Bone marrow (tissue), 2 donors: ENCODE measurements at regions not wholly inside any gene's neighbourhood (a gene's known extent, or its start where the extent isn't known, plus 50 kb on each side); places are given as distances from the start of the nearest gene placed in this dataset.

Experiments
- DNase-seq, 2 donors: peaks; one replicate each; lab custom pipeline; 2025; lab: John Stamatoyannopoulos, UW

- DNase-seq: no peak
Measured at GRCh38 chr18:39872651-39873050, 2082.4 kb upstream of the PIK3C3 start.

GRCh38 chr18:39871961-39872360, 2083.1 kb upstream of the PIK3C3 start:
- peak in 1 of 2 donors; percentile 4 for DNase-seq

GRCh38 chr18:39870591-39870990, 2084.4 kb upstream of the PIK3C3 start:
- DNase-seq: no peak

GRCh38 chr18:39863916-39864315, 2091.1 kb upstream of the PIK3C3 start:
- no peak for DNase-seq

GRCh38 chr18:39862341-39862740, 2092.7 kb upstream of the PIK3C3 start:
- no peak for DNase-seq

GRCh38 chr18:39854291-39854690, 2100.7 kb upstream of the PIK3C3 start:
- DNase-seq: no peak

- DNase-seq: no peak
Measured at GRCh38 chr18:39846265-39846664, 2108.8 kb upstream of the PIK3C3 start.

GRCh38 chr18:39845631-39846030, 2109.4 kb upstream of the PIK3C3 start:
- no peak for DNase-seq

- DNase-seq: no peak
Measured at GRCh38 chr18:39845106-39845505, 2109.9 kb upstream of the PIK3C3 start.

GRCh38 chr18:39843546-39843945, 2111.5 kb upstream of the PIK3C3 start:
- DNase-seq: no peak

GRCh38 chr18:39842366-39842914, 2112.6 kb upstream of the PIK3C3 start:
- DNase-seq: no peak

- peak; percentile 4 to 17 for DNase-seq
Measured at GRCh38 chr18:39841482-39842365, 2113.3 kb upstream of the PIK3C3 start.

GRCh38 chr18:39840856-39841481, 2114.1 kb upstream of the PIK3C3 start:
- DNase-seq: no peak

GRCh38 chr18:39840406-39840805, 2114.6 kb upstream of the PIK3C3 start:
- DNase-seq: no peak

- DNase-seq: no peak
Measured at GRCh38 chr18:39839782-39840181, 2115.3 kb upstream of the PIK3C3 start.

GRCh38 chr18:39838831-39839230, 2116.2 kb upstream of the PIK3C3 start:
- no peak for DNase-seq

- DNase-seq: no peak
Measured at GRCh38 chr18:39835303-39836030, 2119.6 kb upstream of the PIK3C3 start.

GRCh38 chr18:39834636-39835035, 2120.4 kb upstream of the PIK3C3 start:
- DNase-seq: no peak

- no peak for DNase-seq
Measured at GRCh38 chr18:39825485-39826150, 2129.4 kb upstream of the PIK3C3 start.

GRCh38 chr18:39806525-39806924, 2148.5 kb upstream of the PIK3C3 start:
- no peak for DNase-seq

GRCh38 chr18:39805218-39805617, 2149.8 kb upstream of the PIK3C3 start:
- DNase-seq: no peak
